Thoracic aorta (tissue), 2 donors: ENCODE measurements at regions not wholly inside any gene's neighbourhood (a gene's known extent, or its start where the extent isn't known, plus 50 kb on each side); places are given as distances from the start of the nearest gene placed in this dataset.

Experiments used
- ATAC-seq: fragments of 150-250 bp; one replicate; pipeline ENCODE4 v1.8.0; 2017; ENCODE audit warnings: low read depth; ENCODE audit not compliant: insufficient number of reproducible peaks, low FRiP score
- DNase-seq: peaks from one replicate; pipeline ENCODE4 v3.0.0-alpha.2; 2020; ENCODE audit warnings: low spot score
- H3K27ac ChIP-seq, 2 donors: fragments of 200-600 bp; sonication (generic); 1 replicate in 1 of 2; 2 replicates in 1 of 2; pipeline ENCODE4 v1.5.1; 2016; ENCODE audit warnings: mild to moderate bottlenecking in 2 of 2, moderate library complexity in 2 of 2
- H3K27me3 ChIP-seq: fragments of 200-600 bp; sonication (generic); replicated peaks from 2 replicates; pipeline ENCODE4 v1.6.0; 2016; ENCODE audit warnings: mild to moderate bottlenecking; ENCODE audit not compliant: insufficient read depth
- H3K36me3 ChIP-seq: fragments of 200-600 bp; sonication (generic); one replicate; pipeline ENCODE4 v1.5.1; 2016
- H3K4me1 ChIP-seq, 2 donors: fragments of 200-600 bp; sonication (generic); 1 replicate in 1 of 2; 2 replicates in 1 of 2; pipeline versions ENCODE4 v1.5.1 to v1.6.0; 2016; ENCODE audit warnings: low read depth in 2 of 2, mild to moderate bottlenecking in 1 of 2; ENCODE audit not compliant: control insufficient read depth in 1 of 2
- H3K4me3 ChIP-seq: fragments of 200-600 bp; sonication (generic); 2 replicates; pipeline ENCODE4 v1.5.1; 2016; ENCODE audit warnings: mild to moderate bottlenecking
- H3K9me3 ChIP-seq: fragments of 200-600 bp; sonication (generic); 2 replicates; pipeline ENCODE4 v1.5.1; 2016
- CTCF ChIP-seq: fragments of 200-600 bp; sonication (generic); IDR thresholded peaks from one replicate; pipeline ENCODE4 v1.5.1; 2019; ENCODE audit warnings: antibody characterized with exemption

DNA sequence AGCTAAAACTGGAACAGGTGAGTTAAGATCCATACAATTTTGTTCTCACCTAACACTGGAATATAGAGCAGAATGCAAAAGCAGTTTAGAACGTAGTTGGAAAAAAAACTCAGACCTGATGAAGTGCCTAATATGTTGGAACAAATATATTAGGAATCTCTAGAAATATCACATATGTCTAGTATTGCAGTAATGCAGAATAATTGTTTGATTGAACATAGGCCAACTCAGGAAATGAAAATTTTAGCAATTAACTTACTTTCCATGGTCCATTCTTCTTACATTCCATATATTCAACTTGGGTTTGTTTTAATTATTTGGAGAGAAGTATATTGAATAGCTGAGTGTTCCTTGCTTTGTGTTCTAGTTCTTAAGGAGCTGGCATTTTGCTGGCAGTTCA is 111.8 kb upstream of the ADAMTSL1 start:
- H3K27me3 ChIP-seq: no peaks in the 10 kb centered on the region
- no peaks in the 10 kb centered on the region for H3K9me3 ChIP-seq
- H3K4me1 ChIP-seq: peaks cover 0 to 6% of the 10 kb centered on the region in 2 donors
- no peak overlapping the region for H3K27ac ChIP-seq
- TF ChIP-seq CTCF: no peak
- no peak for DNase-seq
- H3K36me3 ChIP-seq: no peaks in the 10 kb centered on the region
- no peak overlapping the region for H3K4me3 ChIP-seq
- ATAC-seq: no peak

- H3K4me3 ChIP-seq: no peak overlapping the region
- peaks cover 0 to 6% of the 10 kb centered on the region in 2 donors for H3K4me1 ChIP-seq
- TF ChIP-seq CTCF: no peak
- no peaks in the 10 kb centered on the region for H3K9me3 ChIP-seq
- no peaks in the 10 kb centered on the region for H3K27me3 ChIP-seq
- no peak for DNase-seq
- H3K36me3 ChIP-seq: no peaks in the 10 kb centered on the region
- ATAC-seq: no peak
- no peak overlapping the region for H3K27ac ChIP-seq
Observed at GRCh38 chr9:18362901-18363685, 110.9 kb upstream of the ADAMTSL1 start.

- Histone ChIP-seq H3K4me3 (no peak overlapping the region), H3K36me3 (no peaks in the 10 kb centered on the region), H3K27me3 (no peaks in the 10 kb centered on the region), H3K9me3 (no peaks in the 10 kb centered on the region), H3K4me1 (peaks cover 0 to 6% of the 10 kb centered on the region in 2 donors), H3K27ac (no peak overlapping the region)
- no peak for ATAC-seq
- DNase-seq: no peak
- no peak for TF ChIP-seq CTCF
Observed at GRCh38 chr9:18365651-18366050, 108.3 kb upstream of the ADAMTSL1 start.

- no peak for ATAC-seq
- H3K4me3 ChIP-seq: no peak overlapping the region
- H3K36me3 ChIP-seq: no peaks in the 10 kb centered on the region
- peaks cover 0 to 6% of the 10 kb centered on the region in 2 donors for H3K4me1 ChIP-seq
- no peaks in the 10 kb centered on the region for H3K9me3 ChIP-seq
- DNase-seq: no peak
- H3K27me3 ChIP-seq: no peaks in the 10 kb centered on the region
- TF ChIP-seq CTCF: no peak
- H3K27ac ChIP-seq: no peak overlapping the region
Observed at GRCh38 chr9:18366184-18366583, 107.8 kb upstream of the ADAMTSL1 start.

DNA sequence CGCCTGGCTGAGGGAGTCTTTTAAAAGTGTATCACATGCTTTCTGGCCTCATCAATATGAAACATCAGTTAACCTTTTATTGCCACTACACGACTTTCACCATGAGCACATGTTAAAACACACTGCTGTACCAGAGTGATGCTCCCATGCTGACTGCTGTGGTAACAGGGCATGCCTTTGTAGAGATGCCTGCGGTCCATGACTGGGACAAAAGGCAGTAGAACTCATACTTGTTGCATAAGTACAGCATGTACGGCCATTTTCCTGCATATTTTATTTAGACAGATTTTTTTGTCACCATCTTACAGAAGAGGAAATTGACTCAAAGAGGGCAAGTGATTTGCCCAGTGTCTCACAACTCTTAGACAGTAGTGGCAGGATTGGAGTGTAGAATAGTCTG is 105.7 kb upstream of the ADAMTSL1 start:
- no peak for ATAC-seq
- H3K36me3 ChIP-seq: no peaks in the 10 kb centered on the region

More for the DNA sequence above, 105.7 kb upstream of the ADAMTSL1 start:
- H3K27ac ChIP-seq: no peak overlapping the region
- peaks cover 0 to 4% of the 10 kb centered on the region in 2 donors for H3K4me1 ChIP-seq
- H3K27me3 ChIP-seq: no peaks in the 10 kb centered on the region
- no peak for TF ChIP-seq CTCF
- no peak for DNase-seq
- no peaks in the 10 kb centered on the region for H3K9me3 ChIP-seq
- no peak overlapping the region for H3K4me3 ChIP-seq
